CD4-positive, alpha-beta T cell (primary cell): ENCODE measurements at regions not wholly inside any gene's neighbourhood (a gene's known extent, or its start where the extent isn't known, plus 50 kb on each side); places are given as distances from the start of the nearest gene placed in this dataset.
"Not testable (repeated sequence)": the region's sequence is repeated elsewhere in the genome, so short reads cannot be mapped to it uniquely, and the experiment has no call there.

ENCODE experiments used
- ATAC-seq: fragments of 200-7000 bp; cut with Tn5 transposase; one replicate; pipeline ENCODE4 v1.10.0; 2022; ENCODE audit warnings: mild to moderate bottlenecking; ENCODE audit not compliant: poor library complexity
- CTCF ChIA-PET: fragments of 350-600 bp; sonication (Branson Sonifier 250); formaldehyde crosslinking; loops from one replicate; lab custom pipeline; 2021; ENCODE audit warnings: antibody characterized with exemption, inconsistent platforms; lab: Charles Lee
- POLR2A ChIA-PET: fragments of 350-600 bp; sonication (Branson Sonifier 250); formaldehyde crosslinking; loops from one replicate; lab custom pipeline; 2021; ENCODE audit warnings: antibody characterized with exemption, inconsistent platforms; lab: Charles Lee
- DNase-seq, 14 experiments: peaks; one replicate each; pipeline ENCODE4 v3.0.0-alpha.2; 2013 to 2020; ENCODE audit warnings: mixed read lengths in 2 of 14
- H3K27ac ChIP-seq, 2 donors: one replicate each; pipeline versions ENCODE4 v1.5.1 to v1.7.0; 2013; ENCODE audit warnings: low read length in 2 of 2, low read depth in 1 of 2, mild to moderate bottlenecking in 1 of 2
- H3K27me3 ChIP-seq, 2 experiments: 1 replicate in 1 of 2; 2 replicates in 1 of 2; pipeline versions ENCODE4 v1.6.1 to v1.7.0; 2013; ENCODE audit warnings: low read length in 2 of 2, control low read depth in 1 of 2, mild to moderate bottlenecking in 1 of 2, moderate library complexity in 1 of 2; ENCODE audit not compliant: insufficient read depth in 2 of 2, control insufficient read depth in 1 of 2
- H3K36me3 ChIP-seq: one replicate; pipeline ENCODE4 v1.6.1; 2013; ENCODE audit warnings: low read length, control low read depth; ENCODE audit not compliant: insufficient read depth
- H3K4me1 ChIP-seq: one replicate; pipeline ENCODE4 v1.6.1; 2013; ENCODE audit warnings: low read length, control low read depth; ENCODE audit not compliant: insufficient read depth
- H3K4me3 ChIP-seq: one replicate; pipeline ENCODE4 v1.5.1; 2013; ENCODE audit warnings: mild to moderate bottlenecking, low read length, moderate library complexity
- H3K9me3 ChIP-seq, 2 experiments: 1 replicate in 1 of 2; 2 replicates in 1 of 2; pipeline versions ENCODE4 v1.6.1 to v1.7.0; 2013; ENCODE audit warnings: low read length in 2 of 2, mild to moderate bottlenecking in 2 of 2, control low read depth in 1 of 2, moderate library complexity in 1 of 2; ENCODE audit not compliant: control insufficient read depth in 1 of 2, insufficient read depth in 1 of 2
- H3K27ac Mint-ChIP-seq: one replicate; pipeline ENCODE4 v1.8.0; 2020; ENCODE audit warnings: mixed read lengths
- H3K27me3 Mint-ChIP-seq: one replicate; pipeline ENCODE4 v1.8.0; 2021; ENCODE audit warnings: mixed read lengths
- H3K36me3 Mint-ChIP-seq: one replicate; pipeline ENCODE4 v1.8.0; 2021; ENCODE audit warnings: low read depth, mixed read lengths
- H3K4me1 Mint-ChIP-seq: one replicate; pipeline ENCODE4 v1.8.0; 2021; ENCODE audit warnings: low read depth, mixed read lengths
- H3K4me3 Mint-ChIP-seq: one replicate; pipeline ENCODE4 v1.8.0; 2020; ENCODE audit warnings: mild to moderate bottlenecking, mixed read lengths
- H3K9me3 Mint-ChIP-seq: one replicate; pipeline ENCODE4 v1.8.0; 2020; ENCODE audit warnings: mixed read lengths
- intact Hi-C, 2 experiments: fragments of 100-400 bp; cut with DNase I in 1 of 2; cut with micrococcal nuclease in 1 of 2; formaldehyde crosslinking; loops; one replicate each; pipeline versions ENCODE4 v1.15.1 to v1.9.0; 2023 to 2025; cut with DNase I, micrococcal nuclease
- TF ChIP-seq, protein P1 (sequence below): fragments of 200-600 bp; IDR thresholded peaks from one replicate; pipeline ENCODE4 v1.8.0; 2022; ENCODE audit warnings: antibody characterized with exemption, mild to moderate bottlenecking

DNA sequence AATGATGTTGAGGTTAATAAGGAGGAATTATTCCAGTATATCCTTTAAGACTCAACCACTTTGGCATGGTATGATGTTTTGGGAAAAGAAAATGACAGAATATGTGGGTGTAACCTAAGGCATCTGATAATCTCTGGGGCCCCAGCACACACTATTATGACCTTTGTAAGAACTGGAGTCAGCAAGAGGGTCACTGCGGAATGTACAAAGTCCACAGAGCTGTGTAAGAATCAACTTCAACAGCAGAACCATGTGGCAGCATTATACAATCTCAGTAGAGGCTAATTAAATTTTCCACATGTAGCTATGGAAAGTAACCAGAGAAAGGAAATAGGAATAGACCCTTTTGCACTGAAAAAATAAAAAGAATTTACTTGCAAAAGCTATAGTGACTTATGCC is 445.1 kb upstream of the UBE2E3 start:
- ATAC-seq (no peak), DNase-seq (no peak)
- H3K4me3 Mint-ChIP-seq, result no peak overlapping the region
- H3K36me3 Mint-ChIP-seq, result no peaks in the 10 kb centered on the region
- POLR2A ChIA-PET, result no interaction called here
- no peaks in the 10 kb centered on the region for H3K9me3 Mint-ChIP-seq
- no peak overlapping the region for H3K27ac Mint-ChIP-seq
- no peak overlapping the region for H3K4me3 ChIP-seq
- H3K27me3 Mint-ChIP-seq, result no peaks in the 10 kb centered on the region
- TF ChIP-seq, protein P1, sequence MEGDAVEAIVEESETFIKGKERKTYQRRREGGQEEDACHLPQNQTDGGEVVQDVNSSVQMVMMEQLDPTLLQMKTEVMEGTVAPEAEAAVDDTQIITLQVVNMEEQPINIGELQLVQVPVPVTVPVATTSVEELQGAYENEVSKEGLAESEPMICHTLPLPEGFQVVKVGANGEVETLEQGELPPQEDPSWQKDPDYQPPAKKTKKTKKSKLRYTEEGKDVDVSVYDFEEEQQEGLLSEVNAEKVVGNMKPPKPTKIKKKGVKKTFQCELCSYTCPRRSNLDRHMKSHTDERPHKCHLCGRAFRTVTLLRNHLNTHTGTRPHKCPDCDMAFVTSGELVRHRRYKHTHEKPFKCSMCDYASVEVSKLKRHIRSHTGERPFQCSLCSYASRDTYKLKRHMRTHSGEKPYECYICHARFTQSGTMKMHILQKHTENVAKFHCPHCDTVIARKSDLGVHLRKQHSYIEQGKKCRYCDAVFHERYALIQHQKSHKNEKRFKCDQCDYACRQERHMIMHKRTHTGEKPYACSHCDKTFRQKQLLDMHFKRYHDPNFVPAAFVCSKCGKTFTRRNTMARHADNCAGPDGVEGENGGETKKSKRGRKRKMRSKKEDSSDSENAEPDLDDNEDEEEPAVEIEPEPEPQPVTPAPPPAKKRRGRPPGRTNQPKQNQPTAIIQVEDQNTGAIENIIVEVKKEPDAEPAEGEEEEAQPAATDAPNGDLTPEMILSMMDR, result no peak
- H3K27me3 ChIP-seq, result no peaks in the 10 kb centered on the region
- H3K4me1 ChIP-seq, result no peaks in the 10 kb centered on the region
- intact Hi-C loops, result no loop called here
- CTCF ChIA-PET, result no interaction called here
- H3K27ac ChIP-seq, result no peak overlapping the region
- H3K4me1 Mint-ChIP-seq, result no peaks in the 10 kb centered on the region
- H3K36me3 ChIP-seq, result no peaks in the 10 kb centered on the region
- H3K9me3 ChIP-seq, result no peaks in the 10 kb centered on the region

DNA sequence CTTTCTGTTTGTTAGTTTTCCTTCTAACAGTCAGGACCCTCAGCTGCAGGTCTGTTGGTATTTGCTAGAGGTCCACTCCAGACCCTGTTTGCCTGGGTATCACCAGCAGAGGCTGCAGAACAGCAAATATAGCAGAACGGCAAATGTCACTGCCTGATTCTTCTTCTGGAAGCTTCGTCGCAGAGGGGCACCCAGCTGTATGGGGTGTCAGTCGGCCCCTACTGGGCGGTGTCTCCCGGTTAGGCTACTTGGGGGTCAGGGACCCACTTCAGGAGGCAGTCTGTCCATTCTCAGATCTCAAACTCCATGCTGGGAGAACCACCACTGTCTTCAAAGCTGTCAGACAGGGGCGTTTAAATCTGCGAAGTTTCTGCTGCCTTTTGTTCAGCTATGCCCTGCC is 448.6 kb upstream of the UBE2E3 start:
- H3K9me3 ChIP-seq, H3K4me1 Mint-ChIP-seq, H3K27ac ChIP-seq, H3K27ac Mint-ChIP-seq, intact Hi-C loops, H3K4me1 ChIP-seq, CTCF ChIA-PET, POLR2A ChIA-PET, H3K36me3 Mint-ChIP-seq, H3K36me3 ChIP-seq, H3K4me3 ChIP-seq, H3K27me3 Mint-ChIP-seq, H3K9me3 Mint-ChIP-seq, H3K4me3 Mint-ChIP-seq, H3K27me3 ChIP-seq, ATAC-seq, DNase-seq: not testable (repeated sequence)

DNA sequence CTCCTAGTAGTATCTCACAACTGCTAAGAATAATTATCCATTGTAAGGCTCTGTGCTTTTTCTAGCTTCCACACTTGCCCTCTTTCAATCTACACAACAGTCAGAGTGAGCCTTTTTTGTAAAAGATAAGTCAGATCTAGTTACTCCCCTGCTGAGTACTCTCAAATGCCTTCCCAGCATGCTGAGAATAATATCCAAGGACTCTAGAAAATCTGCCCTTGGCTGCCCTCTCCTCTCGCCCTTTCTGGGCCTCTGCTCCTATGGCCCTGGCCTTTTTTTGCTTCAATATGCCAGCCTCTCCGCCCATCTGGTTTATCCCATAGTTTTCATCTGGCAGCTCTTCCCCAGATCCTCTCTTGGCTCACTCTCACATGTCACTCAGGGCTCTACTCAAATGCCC is 455.9 kb upstream of the UBE2E3 start:
- DNase-seq (no peak), ATAC-seq (no peak)
- Histone ChIP-seq H3K27me3 (no peaks in the 10 kb centered on the region), H3K4me1 (no peaks in the 10 kb centered on the region), H3K4me3 (no peak overlapping the region), H3K36me3 (no peaks in the 10 kb centered on the region), H3K27ac (no peak overlapping the region), H3K9me3 (no peaks in the 10 kb centered on the region)
- POLR2A ChIA-PET, result no interaction called here
- intact Hi-C loops, result no loop called here
- H3K4me1 Mint-ChIP-seq, result no peaks in the 10 kb centered on the region
- no peaks in the 10 kb centered on the region for H3K36me3 Mint-ChIP-seq
- no peaks in the 10 kb centered on the region for H3K27me3 Mint-ChIP-seq
- no peaks in the 10 kb centered on the region for H3K9me3 Mint-ChIP-seq
- H3K27ac Mint-ChIP-seq, result no peak overlapping the region
- TF ChIP-seq, protein P1, result no peak
- H3K4me3 Mint-ChIP-seq, result no peak overlapping the region
- CTCF ChIA-PET, result no interaction called here

DNA sequence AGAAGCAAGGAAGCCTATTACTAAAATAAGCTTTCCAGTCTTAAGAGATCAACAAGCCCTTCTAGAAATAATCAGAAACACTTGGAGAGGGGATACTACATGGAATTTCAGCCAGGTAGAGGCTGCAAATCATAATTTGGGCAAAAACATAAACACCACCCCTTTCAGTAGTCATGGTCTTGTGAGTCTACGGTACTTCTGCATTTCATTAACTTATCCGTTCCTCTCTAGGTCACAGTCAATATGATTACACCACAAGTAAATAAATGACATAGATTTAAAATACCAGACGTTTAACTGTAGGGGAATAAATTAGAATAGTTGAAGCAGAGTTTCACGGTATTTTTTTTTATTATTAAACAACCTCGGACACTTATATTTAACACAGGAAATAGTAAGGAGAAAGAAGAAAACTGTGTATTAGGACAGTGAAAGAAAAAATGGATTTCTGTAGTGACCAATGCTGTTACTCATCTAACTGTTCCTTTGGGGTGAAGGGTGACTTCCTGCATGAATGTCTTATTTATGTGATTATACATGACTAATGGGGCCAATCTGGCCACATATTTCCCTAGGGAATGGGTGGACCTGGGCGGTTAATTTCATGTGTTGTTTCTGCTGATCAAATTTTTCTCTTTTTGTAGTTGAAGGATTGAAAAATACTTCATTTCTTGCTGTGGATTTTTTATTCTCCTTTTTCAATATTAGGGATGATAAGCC is 456.6 kb upstream of the UBE2E3 start:
- Mint-ChIP-seq H3K27ac (no peak overlapping the region), H3K36me3 (no peaks in the 10 kb centered on the region), H3K9me3 (no peaks in the 10 kb centered on the region), H3K27me3 (no peaks in the 10 kb centered on the region), H3K4me3 (no peak overlapping the region), H3K4me1 (no peaks in the 10 kb centered on the region)
- Histone ChIP-seq H3K4me3 (no peak overlapping the region), H3K27ac (no peak overlapping the region), H3K36me3 (no peaks in the 10 kb centered on the region), H3K4me1 (no peaks in the 10 kb centered on the region), H3K27me3 (no peaks in the 10 kb centered on the region), H3K9me3 (no peaks in the 10 kb centered on the region)
- intact Hi-C loops, result no loop called here
- CTCF ChIA-PET, result no interaction called here
- ATAC-seq (no peak), DNase-seq (peak in 2 of 14 experiments; percentile 10 to 22)
- POLR2A ChIA-PET, result no interaction called here
- TF ChIP-seq, protein P1, result no peak
